ENCODE measurements at regions not wholly inside any gene's neighbourhood (a gene's known extent, or its start where the extent isn't known, plus 50 kb on each side); places are given as distances from the start of the nearest gene placed in this dataset.
A peak's percentile ranks its signal among the peaks of the same experiment; 100 is the strongest.

GRCh38 chr5:57550132-57550531 lies 67.5 kb upstream of the ACTBL2 start:
- H3K4me3 ChIP-seq (ENCODE audit: low read length) = no peak overlapping the region
- Mint-ChIP-seq H3K4me1 (peaks cover 3% of the 10 kb centered on the region), H3K9me3 (no peaks in the 10 kb centered on the region), H3K27me3 (ENCODE audit: insufficient read depth) (peaks cover 5% of the 10 kb centered on the region), H3K27ac (no peak overlapping the region), H3K36me3 (ENCODE audit: low read depth) (no peaks in the 10 kb centered on the region), H3K4me3 (no peak overlapping the region)
- peaks cover 4% of the 10 kb centered on the region for H3K4me1 ChIP-seq (ENCODE audit: control insufficient read depth, insufficient read depth, low read length)
- H3K36me3 ChIP-seq (ENCODE audit: control insufficient read depth, insufficient read depth, low read length) = no peaks in the 10 kb centered on the region
- peak; percentile 71 for DNase-seq
- WGBS, 2 experiments (ENCODE audit: insufficient coverage in 1 of 2, insufficient read length in 1 of 2) = 83 to 100% methylated on average over 3 to 6 of the region's 6 CpGs
- H3K9ac ChIP-seq (ENCODE audit: extremely low read depth, low read length, poor library complexity, severe bottlenecking) = no peak overlapping the region
- H3K27ac ChIP-seq (ENCODE audit: low read depth, low read length) = no peak overlapping the region
- no peaks in the 10 kb centered on the region for H3K27me3 ChIP-seq (ENCODE audit: control insufficient read depth, insufficient read depth, low read length, poor library complexity, severe bottlenecking)
- no peaks in the 10 kb centered on the region for H3K9me3 ChIP-seq (ENCODE audit: control insufficient read depth, low read length)
- TF ChIP-seq, protein P1, sequence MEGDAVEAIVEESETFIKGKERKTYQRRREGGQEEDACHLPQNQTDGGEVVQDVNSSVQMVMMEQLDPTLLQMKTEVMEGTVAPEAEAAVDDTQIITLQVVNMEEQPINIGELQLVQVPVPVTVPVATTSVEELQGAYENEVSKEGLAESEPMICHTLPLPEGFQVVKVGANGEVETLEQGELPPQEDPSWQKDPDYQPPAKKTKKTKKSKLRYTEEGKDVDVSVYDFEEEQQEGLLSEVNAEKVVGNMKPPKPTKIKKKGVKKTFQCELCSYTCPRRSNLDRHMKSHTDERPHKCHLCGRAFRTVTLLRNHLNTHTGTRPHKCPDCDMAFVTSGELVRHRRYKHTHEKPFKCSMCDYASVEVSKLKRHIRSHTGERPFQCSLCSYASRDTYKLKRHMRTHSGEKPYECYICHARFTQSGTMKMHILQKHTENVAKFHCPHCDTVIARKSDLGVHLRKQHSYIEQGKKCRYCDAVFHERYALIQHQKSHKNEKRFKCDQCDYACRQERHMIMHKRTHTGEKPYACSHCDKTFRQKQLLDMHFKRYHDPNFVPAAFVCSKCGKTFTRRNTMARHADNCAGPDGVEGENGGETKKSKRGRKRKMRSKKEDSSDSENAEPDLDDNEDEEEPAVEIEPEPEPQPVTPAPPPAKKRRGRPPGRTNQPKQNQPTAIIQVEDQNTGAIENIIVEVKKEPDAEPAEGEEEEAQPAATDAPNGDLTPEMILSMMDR (conservative IDR thresholded peaks at IDR 0.05) = no peak

GRCh38 chr5:57549566-57549965 lies 67.0 kb upstream of the ACTBL2 start:
- no peak overlapping the region for H3K27ac ChIP-seq (ENCODE audit: low read depth, low read length)
- no peaks in the 10 kb centered on the region for H3K27me3 ChIP-seq (ENCODE audit: control insufficient read depth, insufficient read depth, low read length, poor library complexity, severe bottlenecking)
- H3K4me3 ChIP-seq (ENCODE audit: low read length) = no peak overlapping the region
- peaks cover 5% of the 10 kb centered on the region for H3K27me3 Mint-ChIP-seq (ENCODE audit: insufficient read depth)
- H3K9me3 ChIP-seq (ENCODE audit: control insufficient read depth, low read length) = no peaks in the 10 kb centered on the region
- TF ChIP-seq, protein P1 (conservative IDR thresholded peaks at IDR 0.05) = no peak
- no peak overlapping the region for H3K27ac Mint-ChIP-seq
- H3K36me3 Mint-ChIP-seq (ENCODE audit: low read depth) = no peaks in the 10 kb centered on the region
- H3K9me3 Mint-ChIP-seq = no peaks in the 10 kb centered on the region
- DNase-seq = no peak
- H3K4me1 Mint-ChIP-seq = peaks cover 3% of the 10 kb centered on the region
- H3K4me1 ChIP-seq (ENCODE audit: control insufficient read depth, insufficient read depth, low read length) = peaks cover 4% of the 10 kb centered on the region
- H3K9ac ChIP-seq (ENCODE audit: extremely low read depth, low read length, poor library complexity, severe bottlenecking) = no peak overlapping the region
- H3K36me3 ChIP-seq (ENCODE audit: control insufficient read depth, insufficient read depth, low read length) = no peaks in the 10 kb centered on the region
- no peak overlapping the region for H3K4me3 Mint-ChIP-seq

DNA sequence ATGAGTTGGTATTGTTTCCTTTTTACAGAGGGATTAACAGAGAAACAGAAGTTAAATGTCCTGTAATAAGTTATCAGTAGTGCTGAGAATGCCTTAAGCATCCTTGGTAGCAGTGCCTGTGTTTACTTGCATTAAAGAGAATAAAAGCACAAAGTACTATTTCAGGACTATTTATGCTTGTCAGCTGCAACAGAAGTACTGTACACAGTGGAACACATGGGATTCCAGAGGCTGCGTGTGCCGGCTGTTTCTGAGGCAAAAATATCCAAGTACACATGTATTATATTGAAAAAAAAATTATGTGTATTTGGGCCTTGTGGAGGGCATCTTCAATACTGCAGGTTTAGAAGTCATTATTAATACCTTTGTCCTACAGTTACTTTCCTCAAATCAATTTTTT lies 58.2 kb upstream of the ACTBL2 start:
- H3K36me3 Mint-ChIP-seq (ENCODE audit: low read depth) = no peaks in the 10 kb centered on the region
- H3K4me3 ChIP-seq (ENCODE audit: low read length) = no peak overlapping the region
- TF ChIP-seq, protein P1 (conservative IDR thresholded peaks at IDR 0.05) = no peak
- no peak overlapping the region for H3K27ac ChIP-seq (ENCODE audit: low read depth, low read length)
- no peaks in the 10 kb centered on the region for H3K27me3 ChIP-seq (ENCODE audit: control insufficient read depth, insufficient read depth, low read length, poor library complexity, severe bottlenecking)
- no peak for DNase-seq
- no peak overlapping the region for H3K9ac ChIP-seq (ENCODE audit: extremely low read depth, low read length, poor library complexity, severe bottlenecking)
- no peaks in the 10 kb centered on the region for H3K9me3 Mint-ChIP-seq
- peaks cover 2% of the 10 kb centered on the region for H3K27me3 Mint-ChIP-seq (ENCODE audit: insufficient read depth)
- no peaks in the 10 kb centered on the region for H3K4me1 Mint-ChIP-seq
- H3K4me3 Mint-ChIP-seq = no peak overlapping the region
- no peaks in the 10 kb centered on the region for H3K9me3 ChIP-seq (ENCODE audit: control insufficient read depth, low read length)
- 93% methylated on average over 2 of the region's 2 CpGs; no CpG with 5 or more reads in 1 of the 2 experiments for WGBS, 2 experiments (ENCODE audit: insufficient coverage in 1 of 2, insufficient read length in 1 of 2)
- no peak overlapping the region for H3K27ac Mint-ChIP-seq
- H3K36me3 ChIP-seq (ENCODE audit: control insufficient read depth, insufficient read depth, low read length) = no peaks in the 10 kb centered on the region
- no peaks in the 10 kb centered on the region for H3K4me1 ChIP-seq (ENCODE audit: control insufficient read depth, insufficient read depth, low read length)

Data from endodermal cell (in vitro differentiated cells).